Cerebellar cortex (tissue), 1 donor: ENCODE measurements at regions not wholly inside any gene's neighbourhood (a gene's known extent, or its start where the extent isn't known, plus 50 kb on each side); places are given as distances from the start of the nearest gene placed in this dataset.
A peak's percentile ranks its signal among the peaks of the same experiment; 100 is the strongest.
"Not testable (repeated sequence)": the region's sequence is repeated elsewhere in the genome, so short reads cannot be mapped to it uniquely, and the experiment has no call there.

Source experiments
- DNase-seq: peaks from one replicate; pipeline ENCODE4 v3.0.0-alpha.2; 2015; ENCODE audit warnings: low spot score

- DNase-seq: not testable (repeated sequence)
Measured at GRCh38 chr15:88965097-88965496, 51.9 kb upstream of the MFGE8 start.

GRCh38 chr15:88970232-88970631 lies 57.1 kb upstream of the MFGE8 start:
- no peak for DNase-seq

- DNase-seq: no peak
Measured at GRCh38 chr15:88974392-88974791, 61.2 kb upstream of the MFGE8 start.

- DNase-seq: no peak
Measured at GRCh38 chr15:88975891-88976290, 62.7 kb upstream of the MFGE8 start.

GRCh38 chr15:88976656-88977055 lies 63.5 kb upstream of the MFGE8 start:
- no peak for DNase-seq

GRCh38 chr15:88979674-88980073 lies 66.5 kb upstream of the MFGE8 start:
- DNase-seq: no peak

- DNase-seq: no peak
Measured at GRCh38 chr15:88980498-88980897, 67.3 kb upstream of the MFGE8 start.

GRCh38 chr15:88981244-88982215 lies 68.4 kb upstream of the MFGE8 start:
- no peak for DNase-seq

GRCh38 chr15:88982304-88982945 lies 69.2 kb upstream of the MFGE8 start:
- DNase-seq: no peak

GRCh38 chr15:88982946-88983342 lies 69.8 kb upstream of the MFGE8 start:
- DNase-seq: no peak

GRCh38 chr15:88983861-88984429 lies 70.8 kb upstream of the MFGE8 start:
- DNase-seq: no peak

GRCh38 chr15:88985547-88986393 lies 72.6 kb upstream of the MFGE8 start:
- DNase-seq: no peak

- DNase-seq: no peak
Measured at GRCh38 chr15:88986949-88987590, 73.9 kb upstream of the MFGE8 start.

GRCh38 chr15:88987591-88987933 lies 74.4 kb upstream of the MFGE8 start:
- DNase-seq: no peak

GRCh38 chr15:88987934-88988671 lies 74.9 kb upstream of the MFGE8 start:
- DNase-seq: no peak

GRCh38 chr15:88989578-88989977 lies 76.4 kb upstream of the MFGE8 start:
- no peak for DNase-seq

GRCh38 chr15:88990185-88990679 lies 77.1 kb upstream of the MFGE8 start:
- no peak for DNase-seq

GRCh38 chr15:88992216-88992615 lies 79.0 kb upstream of the MFGE8 start:
- peak; percentile 22 for DNase-seq

- no peak for DNase-seq
Measured at GRCh38 chr15:88992912-88993376, 79.8 kb upstream of the MFGE8 start.

GRCh38 chr15:88993662-88994061 lies 80.5 kb upstream of the MFGE8 start:
- DNase-seq: no peak

GRCh38 chr15:88994286-88994685 lies 81.1 kb upstream of the MFGE8 start:
- no peak for DNase-seq
